Activated CD4-positive, alpha-beta T cell treated with anti-CD3 and anti-CD28 coated beads, Interleukin-2, amount 50 U/mL, for 1 hour (primary cell): ENCODE measurements at regions not wholly inside any gene's neighbourhood (a gene's known extent, or its start where the extent isn't known, plus 50 kb on each side); places are given as distances from the start of the nearest gene placed in this dataset.

Experiments
- DNase-seq: peaks from one replicate; pipeline ENCODE4 v3.0.0-alpha.2; 2020

- no peak for DNase-seq
Observed at GRCh38 chr20:24048024-24048611, 59.5 kb upstream of the GGTLC1 start.

GRCh38 chr20:24046888-24047287 is 58.3 kb upstream of the GGTLC1 start:
- no peak for DNase-seq

- no peak for DNase-seq
Observed at GRCh38 chr20:24045621-24046318, 57.2 kb upstream of the GGTLC1 start.

GRCh38 chr20:24043294-24043693 is 54.7 kb upstream of the GGTLC1 start:
- no peak for DNase-seq

- no peak for DNase-seq
Observed at GRCh38 chr20:24042646-24043045, 54.1 kb upstream of the GGTLC1 start.

- no peak for DNase-seq
Observed at GRCh38 chr20:24040896-24041459, 52.4 kb upstream of the GGTLC1 start.

GRCh38 chr20:24039196-24039595 is 50.6 kb upstream of the GGTLC1 start:
- DNase-seq = no peak
